HG02642 (cell line): ENCODE measurements at regions not wholly inside any gene's neighbourhood (a gene's known extent, or its start where the extent isn't known, plus 50 kb on each side); places are given as distances from the start of the nearest gene placed in this dataset.

Experiments
- ATAC-seq: cut with Tn5 transposase; IDR thresholded peaks from one replicate; pipeline ENCODE4 v1.9.1; 2021; ENCODE audit warnings: mild to moderate bottlenecking; ENCODE audit not compliant: unreplicated experiment, poor library complexity

GRCh38 chr3:55246033-55246432 is 241.1 kb downstream of the WNT5A start:
- ATAC-seq = no peak

DNA sequence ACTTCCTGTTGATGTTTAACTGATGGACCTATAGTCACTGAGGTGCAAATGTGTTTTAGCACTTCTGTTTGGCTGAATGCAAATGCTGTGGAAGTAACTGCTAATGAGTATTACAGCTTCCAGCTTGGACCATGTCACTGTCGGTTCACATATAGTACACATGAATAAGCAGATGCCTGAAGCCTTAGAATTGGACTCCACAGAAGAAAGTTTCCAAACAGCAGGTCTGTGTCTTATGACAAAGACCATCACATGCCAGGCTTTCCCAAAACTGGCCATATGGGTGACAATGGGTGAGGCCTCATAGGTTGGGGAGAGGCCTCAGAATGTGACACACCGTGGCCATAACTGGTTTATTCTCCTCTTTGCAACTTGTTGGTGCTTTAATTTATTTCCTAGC is 241.8 kb downstream of the WNT5A start:
- ATAC-seq = no peak

DNA sequence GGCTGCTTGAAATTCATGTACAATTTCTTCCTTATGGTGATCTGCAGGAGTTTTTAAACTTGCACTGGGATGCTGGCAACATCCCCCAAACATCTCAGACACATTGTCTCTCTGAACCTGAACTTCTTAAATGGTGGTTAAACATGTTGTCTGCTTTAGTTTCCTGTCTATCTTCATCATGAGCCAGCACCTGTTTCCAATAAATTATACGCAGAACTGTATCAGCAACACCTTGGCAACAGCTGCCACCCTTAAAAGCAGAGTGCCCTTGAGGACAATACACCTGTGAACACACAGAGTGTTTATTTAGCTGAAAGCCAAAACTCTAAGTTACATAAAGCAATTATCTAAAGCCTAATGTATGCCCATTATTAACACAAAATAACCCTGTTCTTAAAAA is 242.9 kb downstream of the WNT5A start:
- ATAC-seq = no peak

- no peak for ATAC-seq
Measured at GRCh38 chr3:55243678-55244077, 243.4 kb downstream of the WNT5A start.

GRCh38 chr3:55242921-55243320 is 244.2 kb downstream of the WNT5A start:
- no peak for ATAC-seq

- ATAC-seq = no peak
Measured at GRCh38 chr3:55241098-55241497, 246.0 kb downstream of the WNT5A start.

- ATAC-seq = no peak
Measured at GRCh38 chr3:55235416-55235815, 251.7 kb downstream of the WNT5A start.

DNA sequence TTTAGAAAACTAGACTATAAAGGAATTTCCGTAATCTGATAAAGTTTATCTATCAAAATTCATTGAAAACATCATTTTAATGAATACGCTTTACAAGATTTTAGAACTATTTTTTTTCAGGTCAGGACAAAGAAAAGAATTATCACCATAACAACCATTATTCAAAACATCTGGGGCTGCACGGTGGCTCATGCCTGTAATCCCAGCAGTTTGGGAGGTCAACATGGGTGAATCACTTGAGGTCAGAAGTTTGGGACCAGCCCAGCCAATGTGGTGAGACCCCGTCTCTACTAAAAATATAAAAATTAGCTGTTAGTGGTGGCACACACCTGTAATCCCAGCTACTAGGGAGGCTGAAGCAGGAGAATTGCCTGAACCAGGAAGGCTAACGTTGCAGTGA is 260.4 kb downstream of the WNT5A start:
- ATAC-seq = no peak

- ATAC-seq = no peak
Measured at GRCh38 chr3:55218577-55218976, 268.5 kb downstream of the WNT5A start.

GRCh38 chr3:55207744-55208143 is 279.4 kb downstream of the WNT5A start:
- no peak for ATAC-seq

- no peak for ATAC-seq
Measured at GRCh38 chr3:55205990-55206389, 278.1 kb upstream of the LRTM1 start.

DNA sequence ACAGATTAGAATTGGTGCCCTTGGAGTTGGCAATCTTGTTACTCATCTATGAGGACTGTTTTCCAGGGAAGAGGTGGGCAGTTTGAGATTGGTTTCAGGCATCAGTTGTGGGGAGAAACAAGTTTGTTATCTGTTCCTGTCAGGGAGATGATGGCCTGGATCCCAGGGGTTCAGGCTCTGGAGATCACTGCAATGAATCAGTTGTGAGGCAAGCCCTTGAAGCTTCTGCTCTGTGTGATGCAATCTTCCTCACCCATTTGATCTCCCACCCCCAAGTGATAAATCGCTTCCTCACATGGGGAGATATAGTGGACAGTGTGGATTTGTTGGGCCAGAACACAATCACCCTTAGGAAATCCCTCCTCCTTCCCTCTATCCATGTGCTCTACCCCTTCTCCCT is 276.6 kb upstream of the LRTM1 start:
- no peak for ATAC-seq

- ATAC-seq = no peak
Measured at GRCh38 chr3:55203546-55203945, 275.7 kb upstream of the LRTM1 start.

DNA sequence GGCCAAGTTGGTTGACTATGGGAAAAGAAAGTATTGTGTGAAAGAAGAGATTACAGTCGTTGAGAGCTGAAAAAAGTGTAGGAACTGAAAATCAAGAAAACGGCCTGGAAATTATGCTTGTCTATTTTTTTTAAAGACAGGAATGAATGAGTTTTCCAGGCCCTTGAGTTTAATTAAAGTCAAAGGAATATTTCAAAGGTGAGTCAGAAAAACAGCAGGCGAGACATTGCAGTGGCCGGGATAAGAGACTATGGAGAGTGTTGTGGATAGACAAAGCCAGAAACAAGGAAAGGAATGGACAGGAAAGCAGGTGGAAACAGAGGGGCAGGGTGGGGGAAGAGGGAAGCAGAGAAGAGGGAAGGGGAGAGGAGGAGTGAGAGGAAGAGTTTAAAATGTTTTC is 275.1 kb upstream of the LRTM1 start:
- ATAC-seq = no peak

- ATAC-seq = no peak
Measured at GRCh38 chr3:55202326-55202725, 274.5 kb upstream of the LRTM1 start.

DNA sequence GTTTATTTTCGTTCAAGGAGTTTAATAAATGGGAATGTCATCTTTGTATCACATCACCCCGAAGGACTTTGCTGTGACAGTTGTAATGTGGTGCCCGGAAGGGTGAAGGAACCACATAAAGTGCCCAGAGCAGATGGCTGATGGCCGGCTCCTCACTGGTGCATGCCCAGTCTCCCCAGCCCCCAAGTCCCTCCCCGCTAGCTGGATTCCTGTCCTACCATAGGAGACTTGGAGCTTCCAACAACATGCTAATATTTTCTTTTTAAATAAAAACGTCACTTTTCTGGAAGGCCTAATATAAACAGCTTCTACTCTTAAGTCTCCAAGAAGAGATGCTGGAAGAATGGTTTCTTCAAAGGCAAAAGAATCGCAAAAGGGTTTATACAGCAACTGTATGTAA is 273.9 kb upstream of the LRTM1 start:
- ATAC-seq = no peak

DNA sequence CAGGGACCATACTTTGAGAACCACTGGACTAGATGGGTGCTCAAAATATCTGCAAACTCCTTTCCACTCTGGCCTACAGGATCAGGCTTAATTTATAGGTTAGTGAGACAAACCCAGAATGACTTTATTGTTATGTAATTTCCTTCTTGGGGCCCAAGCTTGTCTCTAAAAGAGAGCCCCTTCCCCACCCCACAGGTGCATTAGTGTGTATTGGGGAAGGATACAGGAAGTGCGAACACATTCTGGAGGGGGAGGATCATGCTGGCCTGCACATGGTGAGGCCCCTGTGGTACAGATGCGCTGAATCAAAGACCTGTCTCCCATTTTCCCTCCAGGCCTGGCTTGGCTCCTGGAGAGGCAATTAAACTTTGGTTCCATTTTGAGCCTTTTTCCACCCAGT is 273.0 kb upstream of the LRTM1 start:
- no peak for ATAC-seq

GRCh38 chr3:55198554-55198953 is 270.7 kb upstream of the LRTM1 start:
- no peak for ATAC-seq

- ATAC-seq = no peak
Measured at GRCh38 chr3:55197021-55197420, 269.2 kb upstream of the LRTM1 start.

- ATAC-seq = no peak
Measured at GRCh38 chr3:55196495-55196894, 268.6 kb upstream of the LRTM1 start.

DNA sequence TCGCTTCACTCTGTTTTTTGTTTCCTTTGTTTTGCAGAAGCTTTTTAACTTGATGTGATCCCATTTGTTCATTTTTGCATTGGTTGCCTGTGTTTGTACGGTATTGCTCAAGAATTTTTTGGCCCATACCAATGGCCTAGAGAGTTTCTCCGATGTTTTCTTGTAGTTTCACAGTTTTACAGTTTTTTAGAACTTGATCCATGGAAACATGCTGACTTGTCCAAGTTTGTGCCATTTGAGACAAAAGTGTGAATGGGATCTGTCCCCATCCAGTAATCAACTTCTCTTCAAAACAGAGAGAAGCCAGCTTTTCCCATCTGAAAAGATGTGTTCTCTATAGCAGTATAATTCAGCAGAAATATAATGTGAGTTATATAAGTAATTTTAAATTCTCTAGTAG is 266.5 kb upstream of the LRTM1 start:
- no peak for ATAC-seq

- no peak for ATAC-seq
Measured at GRCh38 chr3:55191911-55192775, 264.3 kb upstream of the LRTM1 start.
